Colon (tissue), 2 donors: ENCODE measurements at regions not wholly inside any gene's neighbourhood (a gene's known extent, or its start where the extent isn't known, plus 50 kb on each side); places are given as distances from the start of the nearest gene placed in this dataset.
"Not testable (repeated sequence)": the region's sequence is repeated elsewhere in the genome, so short reads cannot be mapped to it uniquely, and the experiment has no call there.

Experiments
- FAIRE-seq: peaks from 2 replicates; lab custom pipeline; 2012; peaks lifted over from hg19 to GRCh38; lab: Jason Lieb, UNC
- donor health status: control.
- donor health status: control.

DNA sequence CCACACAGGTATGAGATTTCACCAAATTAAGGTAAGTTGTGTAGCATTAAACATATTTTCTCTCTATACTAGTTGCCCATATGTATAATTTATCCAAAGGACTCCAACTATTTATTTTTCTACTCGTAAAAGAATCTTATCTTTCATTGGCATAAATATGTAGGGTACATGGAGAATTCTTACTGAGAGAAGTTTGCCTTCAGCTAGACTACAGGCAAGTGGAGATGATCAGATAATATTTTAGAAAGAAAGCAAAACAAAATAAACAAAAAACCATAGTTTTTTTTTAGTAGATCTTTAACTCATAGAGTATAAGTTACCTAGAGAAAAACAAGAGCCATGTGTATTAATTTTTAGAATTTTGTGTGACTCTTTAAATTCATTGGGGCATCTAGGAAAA lies 743.1 kb upstream of the ARRDC3 start:
- FAIRE-seq: no peak

DNA sequence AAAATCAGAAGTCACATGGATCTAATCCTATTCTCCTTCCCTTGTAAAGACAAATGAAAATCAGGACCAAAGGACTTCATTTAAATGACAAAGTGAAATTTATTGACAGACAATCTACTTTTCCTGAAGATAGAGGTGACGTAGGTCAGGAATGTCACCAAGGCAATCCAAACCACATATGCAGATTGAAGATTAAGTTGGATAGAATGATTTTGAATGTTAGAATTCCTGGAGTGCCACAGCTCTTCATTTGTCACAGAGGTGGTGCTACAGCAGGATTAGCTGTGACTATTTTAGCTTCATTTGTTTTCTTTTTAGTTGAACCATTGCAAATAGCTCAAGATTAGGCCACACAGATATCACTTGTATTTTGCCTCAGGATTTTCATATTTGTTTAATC lies 736.0 kb upstream of the ARRDC3 start:
- no peak for FAIRE-seq

GRCh38 chr5:92106808-92107207 lies 723.7 kb upstream of the ARRDC3 start:
- no peak for FAIRE-seq

DNA sequence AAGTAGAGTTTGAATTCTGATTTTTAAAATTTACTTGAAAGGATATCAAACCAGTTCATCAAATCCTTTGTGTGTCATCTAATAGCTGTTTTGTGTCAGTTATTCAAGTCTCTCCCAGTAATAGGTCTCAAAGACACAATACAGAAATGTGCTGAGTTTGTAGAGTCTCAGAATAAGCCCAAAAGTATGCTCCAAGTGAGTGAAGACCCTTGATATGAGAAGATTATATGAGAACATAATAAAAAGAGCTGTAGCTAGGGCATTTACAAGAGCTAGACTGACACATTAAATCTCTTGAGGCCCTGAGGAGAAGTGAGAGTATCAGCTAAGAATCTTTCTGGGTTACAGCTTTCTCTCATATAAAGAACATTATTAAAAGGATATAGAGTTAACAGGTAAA lies 721.0 kb upstream of the ARRDC3 start:
- FAIRE-seq: no peak

DNA sequence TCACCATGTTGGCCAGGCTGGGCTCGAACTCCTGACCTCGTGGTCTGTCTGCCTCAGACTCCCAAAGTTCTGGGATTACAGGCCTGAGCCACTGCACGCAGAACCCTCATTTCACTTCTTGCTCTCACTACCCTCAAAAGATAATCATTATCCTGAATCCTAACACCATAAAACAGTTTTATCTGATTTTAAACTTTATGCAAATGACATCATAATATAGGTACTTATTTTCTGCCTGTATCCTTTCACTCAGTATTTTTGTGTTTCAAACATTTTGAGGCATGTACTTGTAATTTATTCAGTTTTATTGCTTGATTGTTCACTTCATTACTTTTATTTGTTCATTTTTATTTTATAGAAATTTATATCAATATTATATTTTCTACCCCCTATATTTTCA lies 719.2 kb upstream of the ARRDC3 start:
- no peak for FAIRE-seq

GRCh38 chr5:92092239-92092638 lies 709.1 kb upstream of the ARRDC3 start:
- no peak for FAIRE-seq

DNA sequence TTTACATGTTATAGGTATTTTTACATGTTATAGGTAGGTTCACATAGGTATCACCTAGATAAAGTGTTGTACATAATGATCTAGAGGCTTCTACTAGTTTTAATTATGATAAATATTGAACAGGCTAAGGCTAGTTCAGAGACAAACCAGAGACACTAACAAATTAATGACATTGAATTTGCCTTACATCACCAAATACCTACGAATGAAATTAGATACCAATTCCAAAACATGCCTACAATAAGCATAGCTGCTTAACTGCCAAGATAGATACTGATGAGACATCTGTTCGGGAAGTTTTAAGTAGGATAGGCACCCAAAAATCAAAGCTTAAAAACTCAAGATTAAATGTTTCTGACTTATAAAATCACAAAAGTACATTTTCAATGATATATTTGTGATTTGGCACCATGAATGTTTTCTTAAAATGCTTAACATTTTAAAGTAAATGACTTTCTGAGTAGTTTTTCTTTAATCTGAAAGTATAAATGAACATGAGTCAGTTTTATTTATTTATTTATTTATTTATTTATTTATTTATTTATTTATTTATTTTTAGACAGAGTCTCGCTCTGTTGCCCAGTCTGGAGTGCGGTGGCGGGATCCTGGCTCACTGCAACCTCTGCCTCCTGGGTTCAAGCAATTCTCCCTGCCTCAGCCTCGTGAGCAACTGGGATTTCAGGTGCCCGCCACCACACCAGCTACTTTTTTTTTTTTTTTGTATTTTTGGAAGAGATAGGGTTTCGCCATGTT lies 703.1 kb upstream of the ARRDC3 start:
- FAIRE-seq: no peak

DNA sequence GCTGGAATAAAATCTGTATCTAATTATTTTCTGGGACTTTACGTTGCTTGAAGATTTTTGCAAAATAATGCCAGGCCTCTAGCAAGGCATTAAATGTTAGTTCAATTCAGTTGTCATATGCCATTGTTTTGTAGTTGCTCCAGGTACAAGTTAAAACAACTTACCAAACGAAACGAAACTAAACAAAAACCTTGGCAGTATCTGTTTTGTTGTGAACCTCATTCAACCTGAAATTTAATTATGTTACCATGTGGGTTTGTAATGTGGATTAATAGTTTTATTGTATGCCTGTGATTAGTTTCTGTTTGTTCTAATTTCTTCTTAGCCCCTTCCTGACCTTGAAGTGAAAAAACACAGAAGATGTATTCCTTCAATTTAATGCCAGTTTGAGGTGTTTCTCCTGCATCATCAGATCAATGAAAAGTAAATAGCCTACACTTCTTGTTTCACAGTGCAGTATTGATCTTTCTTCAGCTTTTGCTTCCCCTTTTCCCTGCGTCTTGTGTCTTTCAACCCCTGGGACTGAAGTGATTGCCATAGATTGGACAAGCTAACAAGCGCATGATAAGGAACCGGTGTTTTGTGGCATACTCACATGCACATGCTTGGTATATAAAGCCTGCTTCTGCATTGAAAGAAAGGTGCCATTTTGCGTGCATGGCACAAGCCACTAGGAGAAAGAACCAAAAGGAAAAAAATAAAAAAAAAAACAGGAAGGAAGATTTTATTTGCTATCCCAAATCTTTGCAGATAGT lies 699.0 kb upstream of the ARRDC3 start:
- no peak for FAIRE-seq

DNA sequence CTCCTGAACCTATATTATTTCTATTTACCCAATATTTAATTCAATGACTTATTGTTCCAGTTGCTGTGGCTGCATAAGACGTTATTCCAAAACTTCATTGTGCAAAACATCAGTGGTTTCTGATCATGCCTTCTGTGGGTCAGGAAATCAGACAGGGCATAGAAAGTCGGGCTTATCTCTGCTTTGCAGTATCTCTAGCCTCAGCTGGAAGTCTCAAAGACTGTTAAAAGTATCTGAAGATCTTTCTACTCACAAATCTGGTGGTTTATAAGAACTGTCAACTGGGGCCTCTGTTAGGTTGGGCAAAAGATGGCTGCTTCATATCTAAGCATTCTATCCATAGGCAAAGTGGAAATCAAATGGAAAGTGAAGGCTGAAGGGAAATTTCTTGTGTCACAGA lies 687.7 kb upstream of the ARRDC3 start:
- FAIRE-seq: no peak

DNA sequence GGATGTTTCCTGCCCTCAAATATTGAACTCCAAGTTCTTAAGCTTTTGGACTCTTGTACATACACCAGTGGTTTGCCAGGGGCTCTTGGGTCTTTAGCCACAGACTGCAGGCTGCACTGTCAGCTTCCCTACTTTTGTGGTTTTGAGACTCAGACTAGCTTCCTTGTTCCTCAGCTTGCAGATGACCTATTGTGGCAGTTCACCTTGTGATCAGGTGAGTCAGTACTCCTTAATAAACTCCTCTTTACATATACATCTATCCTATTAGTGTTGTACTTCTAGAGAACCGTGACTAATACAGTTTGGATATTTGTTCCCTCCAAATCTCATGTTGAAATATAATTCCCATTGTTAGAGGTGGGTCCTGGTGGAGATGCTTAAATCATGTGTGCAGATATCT lies 681.9 kb upstream of the ARRDC3 start:
- no peak for FAIRE-seq

DNA sequence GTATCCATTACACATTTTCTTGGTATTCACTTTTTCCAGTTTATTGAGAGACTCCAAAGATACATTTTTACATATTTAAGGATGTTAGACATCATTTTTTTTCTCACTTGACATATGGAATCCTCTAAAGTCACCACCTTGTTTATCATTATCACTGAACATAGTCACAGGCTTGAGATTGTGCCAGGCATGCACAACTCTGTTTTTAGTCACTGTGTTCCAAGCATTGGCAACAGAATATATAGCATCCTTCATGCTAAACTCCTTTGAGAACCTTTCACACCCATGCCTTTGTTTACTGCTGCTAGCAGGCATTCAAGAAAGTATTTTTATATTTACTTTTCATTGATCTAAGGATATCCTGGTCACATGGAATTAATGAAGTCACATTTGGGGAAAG lies 668.6 kb upstream of the ARRDC3 start:
- no peak for FAIRE-seq

GRCh38 chr5:92050970-92051369 lies 667.9 kb upstream of the ARRDC3 start:
- FAIRE-seq: no peak

GRCh38 chr5:92041911-92042660 lies 659.0 kb upstream of the ARRDC3 start:
- FAIRE-seq: no peak

GRCh38 chr5:92041206-92041605 lies 658.1 kb upstream of the ARRDC3 start:
- no peak for FAIRE-seq

- FAIRE-seq: not testable (repeated sequence)
Observed at GRCh38 chr5:92029792-92030191, 646.7 kb upstream of the ARRDC3 start.

DNA sequence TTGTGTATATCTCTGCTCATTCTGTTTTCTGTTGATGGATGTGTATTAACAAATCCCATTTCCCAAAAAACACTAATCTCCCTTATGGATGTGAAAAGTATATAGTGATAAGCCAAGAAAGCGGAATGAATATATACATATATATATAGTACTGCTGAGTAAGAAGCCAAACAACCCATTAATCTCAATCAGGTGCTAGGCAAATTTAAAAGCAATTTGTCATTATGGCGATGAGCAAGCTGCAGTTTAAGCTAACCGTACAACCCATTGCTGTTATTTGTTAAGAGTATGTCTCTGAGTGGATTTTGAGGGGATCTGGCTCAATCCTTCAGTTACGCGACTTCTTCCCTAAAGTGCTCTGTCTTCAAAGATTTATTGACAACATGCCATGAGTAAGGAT lies 640.4 kb upstream of the ARRDC3 start:
- FAIRE-seq: no peak

GRCh38 chr5:92023141-92023471 lies 640.0 kb upstream of the ARRDC3 start:
- no peak for FAIRE-seq

DNA sequence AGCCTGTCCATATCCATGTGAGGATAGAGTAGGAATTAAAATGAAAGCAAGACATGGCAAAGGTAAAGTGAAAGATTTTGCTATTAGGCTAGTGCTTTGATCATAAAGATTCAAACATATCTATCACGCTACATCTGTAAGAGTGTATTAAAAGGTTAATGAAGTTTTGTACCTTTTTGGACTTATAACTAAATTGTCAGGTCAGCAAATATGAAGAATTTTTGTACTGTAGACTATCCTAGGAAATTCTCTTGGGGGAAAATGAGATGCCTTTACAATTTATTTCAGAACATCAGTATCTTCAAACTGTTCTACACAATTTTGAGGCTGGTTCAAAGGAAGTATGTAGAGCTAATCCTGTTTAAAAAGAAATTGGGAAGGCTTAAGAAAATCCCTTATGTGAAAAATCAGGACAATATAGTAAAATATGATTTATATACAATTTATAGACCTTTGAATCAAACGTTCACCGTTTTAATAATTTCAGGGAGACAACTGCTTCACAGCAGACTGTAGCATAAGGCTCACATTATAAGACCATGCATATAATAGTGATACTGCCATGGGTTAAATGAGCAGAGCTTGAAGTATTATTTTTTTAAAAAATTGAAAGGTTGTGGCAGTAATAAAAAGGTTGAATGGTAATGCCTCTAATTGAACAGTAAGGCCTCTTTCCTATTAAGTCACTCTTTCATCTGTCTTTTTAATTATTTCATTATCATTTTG lies 639.5 kb upstream of the ARRDC3 start:
- FAIRE-seq: no peak

GRCh38 chr5:92019376-92019990 lies 636.4 kb upstream of the ARRDC3 start:
- no peak for FAIRE-seq

DNA sequence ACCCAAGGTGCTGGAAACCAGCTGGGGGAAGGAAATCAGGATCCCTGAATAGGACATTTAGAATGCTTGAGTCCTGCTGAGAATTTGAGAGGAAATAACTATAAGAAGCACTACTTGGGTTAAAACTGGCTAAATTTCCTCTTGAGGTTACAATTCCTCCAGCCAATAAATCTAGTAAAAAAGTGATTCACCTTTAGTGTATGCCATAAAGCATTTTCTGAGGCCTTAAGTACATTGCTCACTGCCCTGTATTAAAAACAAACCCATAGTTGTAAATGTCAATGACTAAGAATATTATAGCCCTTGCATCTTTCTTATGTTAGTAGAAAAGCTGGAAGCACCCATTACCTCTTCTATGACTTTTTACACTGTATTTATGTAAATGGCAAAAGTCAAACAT lies 634.7 kb upstream of the ARRDC3 start:
- no peak for FAIRE-seq

DNA sequence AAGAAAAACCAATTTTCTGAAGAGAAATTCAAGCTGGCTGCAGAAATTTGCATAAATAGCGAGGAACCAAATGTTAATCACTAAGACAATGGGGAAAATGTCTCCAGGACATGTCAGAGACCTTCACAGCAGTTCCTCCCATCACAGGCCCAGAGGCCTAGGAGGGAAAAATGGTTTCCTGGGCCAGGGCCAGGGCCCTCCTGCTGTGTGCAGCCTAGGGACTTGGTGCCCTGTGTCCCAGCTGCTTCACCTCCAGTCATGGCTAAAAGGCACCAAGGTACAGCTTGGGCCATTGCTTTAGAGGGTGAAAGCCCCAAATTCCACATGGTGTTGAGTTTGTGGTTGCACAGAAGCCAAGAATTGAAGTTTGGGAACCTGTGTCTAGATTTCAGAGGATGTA lies 628.7 kb upstream of the ARRDC3 start:
- FAIRE-seq: not testable (repeated sequence)

DNA sequence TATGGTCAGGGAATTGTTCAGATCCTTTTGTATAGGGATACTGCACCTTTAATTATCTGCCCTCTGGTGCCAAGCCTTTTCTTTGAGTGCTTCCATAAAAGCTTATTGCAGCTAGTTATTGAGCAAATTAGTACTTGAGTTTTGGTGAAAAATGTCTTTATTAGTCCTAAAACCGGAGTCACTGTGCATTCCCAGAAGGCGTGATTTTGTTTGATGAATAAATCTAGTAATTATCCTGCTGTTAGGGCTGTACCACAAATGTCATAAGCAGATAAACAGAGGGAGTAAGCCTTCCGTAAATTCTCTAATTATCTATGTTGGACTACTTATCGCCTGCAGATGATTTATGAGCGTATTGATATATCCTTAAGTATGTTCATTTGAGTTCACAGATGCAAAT lies 620.7 kb upstream of the ARRDC3 start:
- FAIRE-seq: no peak
